IMR-90 (cell line): ENCODE measurements at regions not wholly inside any gene's neighbourhood (a gene's known extent, or its start where the extent isn't known, plus 50 kb on each side); places are given as distances from the start of the nearest gene placed in this dataset.

Experiments used
- ATAC-seq: fragments of 200-7000 bp; cut with Tn5 transposase; 2 replicates; pipeline ENCODE4 v1.9.1; 2020; ENCODE audit warnings: low read depth, mild to moderate bottlenecking, moderate library complexity
- BruUV-seq: library from RNA; stranded (reverse); fragments of 400-500 nt; replicated peaks from 2 replicates; lab custom pipeline; 2021; lab: Mats Ljungman, UMichigan
- CTCF ChIA-PET: fragments of 300-600 bp; formaldehyde crosslinking; extraction: SDS; loops from one replicate; lab custom pipeline; 2021; ENCODE audit warnings: antibody characterized with exemption; lab: Yijun Ruan, JAX
- POLR2A ChIA-PET: fragments of 300-600 bp; sonication (Branson Sonifier 250); formaldehyde crosslinking; loops from one replicate; lab custom pipeline; 2022; ENCODE audit warnings: antibody characterized with exemption; ENCODE audit not compliant: unreplicated experiment; lab: Charles Lee
- DNase-seq: peaks from one replicate; pipeline ENCODE4 v3.0.0; 2013
- H2AFZ ChIP-seq: replicated peaks from 2 replicates; pipeline ENCODE3; 2013; ENCODE audit warnings: low read length, mild to moderate bottlenecking; ENCODE audit not compliant: poor library complexity
- H2AK5ac ChIP-seq: 2 replicates; pipeline ENCODE4 v1.6.1; 2013; ENCODE audit warnings: low read depth, low read length, inconsistent platforms
- H2AK9ac ChIP-seq: replicated peaks from 2 replicates; pipeline ENCODE3; 2013; ENCODE audit warnings: mild to moderate bottlenecking, low read depth, low read length, moderate library complexity; ENCODE audit not compliant: poor library complexity
- H2BK120ac ChIP-seq: 2 replicates; pipeline ENCODE4 v1.6.1; 2013; ENCODE audit warnings: low read depth, low read length, inconsistent platforms
- H2BK15ac ChIP-seq: 3 replicates; pipeline ENCODE4 v1.6.1; 2013; ENCODE audit warnings: low read depth, low read length, inconsistent platforms
- H2BK20ac ChIP-seq: 2 replicates; pipeline ENCODE4 v1.6.1; 2013; ENCODE audit warnings: low read depth, mild to moderate bottlenecking, inconsistent platforms, low read length, moderate library complexity
- H2BK5ac ChIP-seq: 2 replicates; pipeline ENCODE4 v1.6.1; 2013; ENCODE audit warnings: mild to moderate bottlenecking, low read depth, low read length, inconsistent platforms; ENCODE audit not compliant: poor library complexity, severe bottlenecking
- H3K14ac ChIP-seq: replicated peaks from 2 replicates; pipeline ENCODE4 v1.6.1; 2013; ENCODE audit warnings: low read depth, low read length, inconsistent platforms
- H3K18ac ChIP-seq: 2 replicates; pipeline ENCODE4 v1.6.1; 2013; ENCODE audit warnings: low read depth, low read length, control low read depth
- H3K23ac ChIP-seq: 2 replicates; pipeline ENCODE4 v1.6.1; 2013; ENCODE audit warnings: low read depth, low read length, inconsistent platforms
- H3K27ac ChIP-seq: 2 replicates; pipeline ENCODE4 v1.5.1; 2013; ENCODE audit warnings: mild to moderate bottlenecking, control low read depth, low read length; ENCODE audit not compliant: insufficient read depth
- H3K27me3 ChIP-seq: 2 replicates; pipeline ENCODE4 v1.6.1; 2013; ENCODE audit warnings: low read length; ENCODE audit not compliant: control insufficient read depth, insufficient read depth
- H3K36me3 ChIP-seq: 2 replicates; pipeline ENCODE4 v1.6.1; 2013; ENCODE audit warnings: low read length, mixed read lengths; ENCODE audit not compliant: control insufficient read depth, insufficient read depth
- H3K4ac ChIP-seq: 2 replicates; pipeline ENCODE4 v1.6.1; 2013; ENCODE audit warnings: low read depth, low read length, inconsistent platforms
- H3K4me1 ChIP-seq: 2 replicates; pipeline ENCODE4 v1.6.1; 2013; ENCODE audit warnings: low read length, mixed read lengths; ENCODE audit not compliant: control insufficient read depth, insufficient read depth
- H3K4me2 ChIP-seq: 2 replicates; pipeline ENCODE4 v1.6.1; 2013; ENCODE audit warnings: low read depth, mild to moderate bottlenecking, control low read depth, low read length, moderate library complexity
- H3K4me3 ChIP-seq: 2 replicates; pipeline ENCODE4 v1.5.1; 2013; ENCODE audit warnings: low read depth, mild to moderate bottlenecking, control low read depth, low read length, moderate library complexity; ENCODE audit not compliant: insufficient read depth
- H3K56ac ChIP-seq: 2 replicates; pipeline ENCODE4 v1.6.1; 2013; ENCODE audit warnings: low read length, inconsistent platforms; ENCODE audit not compliant: insufficient read depth; ENCODE audit errors: extremely low read depth
- H3K79me1 ChIP-seq, 2 experiments: 2 replicates each; pipeline ENCODE4 v1.6.1; 2013; ENCODE audit warnings: low read length in 2 of 2, inconsistent platforms in 1 of 2, low read depth in 1 of 2
- H3K9ac ChIP-seq: 2 replicates; pipeline ENCODE4 v1.6.1; 2013; ENCODE audit warnings: low read depth, low read length, control low read depth
- H3K9me1 ChIP-seq: 2 replicates; pipeline ENCODE4 v1.6.1; 2013; ENCODE audit warnings: low read length, inconsistent platforms; ENCODE audit not compliant: insufficient read depth
- H3K9me3 ChIP-seq: 2 replicates; pipeline ENCODE4 v1.6.1; 2013; ENCODE audit warnings: low read length; ENCODE audit not compliant: control insufficient read depth, insufficient read depth
- H4K20me1 ChIP-seq: 2 replicates; pipeline ENCODE4 v1.6.1; 2013; ENCODE audit warnings: low read length, inconsistent platforms; ENCODE audit not compliant: insufficient read depth
- H4K5ac ChIP-seq: 2 replicates; pipeline ENCODE4 v1.6.1; 2013; ENCODE audit warnings: mild to moderate bottlenecking, low read depth, low read length, control low read depth
- H4K8ac ChIP-seq, 2 experiments: 2 replicates each; pipeline ENCODE4 v1.6.1; 2013; ENCODE audit warnings: low read depth in 2 of 2, low read length in 2 of 2, control low read depth in 1 of 2, inconsistent platforms in 1 of 2
- H4K91ac ChIP-seq: 2 replicates; pipeline ENCODE4 v1.6.1; 2013; ENCODE audit warnings: low read depth, low read length, inconsistent platforms; ENCODE audit not compliant: insufficient read depth
- BHLHE40 ChIP-seq: fragments of 150-350 bp; IDR thresholded peaks from 2 replicates; pipeline ENCODE4 v1.6.1; 2016; ENCODE audit warnings: mild to moderate bottlenecking, low read depth, low read length
- CEBPB ChIP-seq: IDR thresholded peaks from 2 replicates; pipeline ENCODE4 v1.6.1; 2012; ENCODE audit warnings: low read depth, low read length, improper control_type of control experiment
- CHD1 ChIP-seq: IDR thresholded peaks from 2 replicates; pipeline ENCODE4 v1.6.1; 2012; ENCODE audit warnings: low read depth, low read length, improper control_type of control experiment
- CTCF ChIP-seq: conservative IDR thresholded peaks from 2 replicates; pipeline ENCODE4 v1.5.1; 2012; ENCODE audit warnings: mild to moderate bottlenecking, low read depth, low read length, improper control_type of control experiment
- MXI1 ChIP-seq: IDR thresholded peaks from 2 replicates; pipeline ENCODE4 v1.6.1; 2012; ENCODE audit warnings: low read depth, mild to moderate bottlenecking, low read length, moderate library complexity, borderline replicate concordance
- POLR2A ChIP-seq: IDR thresholded peaks from 2 replicates; pipeline ENCODE4 v1.6.1; 2012; ENCODE audit warnings: mild to moderate bottlenecking, low read depth, low read length
- RFX5 ChIP-seq: IDR thresholded peaks from 2 replicates; pipeline ENCODE4 v1.8.0; 2012; ENCODE audit warnings: low read depth, mild to moderate bottlenecking, low read length, moderate library complexity
- WGBS, 2 experiments: methylation state at CpG; one replicate each; pipeline versions ENCODE4 v1.1.5 to v1.1.7; 2013; ENCODE audit warnings: missing lambda C conversion rate in 2 of 2; ENCODE audit not compliant: insufficient read length in 1 of 2; ENCODE audit errors: extremely low coverage in 2 of 2; 5-methylcytosine and 5-hydroxymethylcytosine counted together
- dilution Hi-C: fragments of 300-500 bp; cut with HindIII; formaldehyde crosslinking; loops from one replicate; pipeline ENCODE4 v1.14.3; 2018; ENCODE audit warnings: low sequenced_read_pairs; ENCODE audit not compliant: unreplicated experiment
- in situ Hi-C: fragments of 300-500 bp; cut with MboI; formaldehyde crosslinking; loops from 3 replicates; pipeline ENCODE4 v1.14.3; 2019; ENCODE audit warnings: low sequenced_read_pairs, inconsistent platforms, mixed read lengths
- intact Hi-C: fragments of 100-400 bp; cut with micrococcal nuclease; formaldehyde crosslinking; loops from 2 replicates; pipeline ENCODE4 v1.10.0; 2022
- TF ChIP-seq, protein P1 (sequence below): fragments of 150-350 bp; IDR thresholded peaks from 2 replicates; pipeline ENCODE4 v1.6.1; 2016; ENCODE audit warnings: low read depth, mild to moderate bottlenecking, low read length, moderate library complexity, borderline replicate concordance

DNA sequence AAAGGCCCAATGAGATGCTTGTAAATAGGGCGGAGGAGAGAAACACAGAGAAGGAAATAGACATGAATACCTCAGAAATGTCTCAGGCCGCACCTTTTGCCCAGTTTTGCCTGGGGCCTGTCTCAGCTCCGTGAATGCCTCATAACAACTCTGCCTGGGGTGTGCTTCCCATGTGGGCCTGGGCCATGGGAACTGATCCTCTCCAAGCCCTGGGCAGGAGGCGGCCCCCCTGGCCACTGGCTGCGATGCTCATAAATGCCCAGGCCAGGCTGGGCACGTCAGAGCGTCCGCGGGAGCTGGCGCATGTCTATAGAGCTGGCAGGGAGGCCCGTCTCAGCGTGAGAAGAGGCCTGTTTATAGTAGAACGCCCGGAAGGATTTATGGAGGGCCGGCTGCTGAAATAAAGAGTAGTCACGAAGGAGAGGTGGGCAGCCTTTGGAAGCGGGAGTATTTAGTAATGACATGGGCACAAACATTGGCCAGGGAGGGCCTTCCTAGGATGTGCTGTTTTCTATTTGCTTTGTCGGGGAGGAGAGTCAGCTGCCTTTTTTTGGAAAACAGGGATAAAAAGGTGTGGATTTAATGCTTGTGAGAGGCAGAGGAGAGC is 85.9 kb upstream of the IGF1R start:
- POLR2A ChIA-PET, result no interaction called here
- Histone ChIP-seq H4K20me1 (no peaks in the 10 kb centered on the region), H2BK20ac (no peak overlapping the region), H2AFZ (no peak overlapping the region), H3K27me3 (peaks cover 16% of the 10 kb centered on the region), H3K27ac (no peak overlapping the region), H2AK9ac (no peak overlapping the region), H3K4ac (no peak overlapping the region), H4K5ac (no peak overlapping the region), H4K91ac (no peak overlapping the region), H4K8ac (no peak overlapping the region), H3K23ac (no peak overlapping the region), H3K9me3 (no peaks in the 10 kb centered on the region), H3K79me1 (no peaks in the 10 kb centered on the region), H3K56ac (no peak overlapping the region), H2BK120ac (no peak overlapping the region), H2AK5ac (no peak overlapping the region), H3K9me1 (0 out of 2 replicates have a peak, but pooled peaks cover 2% of the 10 kb centered on the region), H3K4me3 (no peak overlapping the region), H3K4me2 (no peak overlapping the region), H3K18ac (no peak overlapping the region), H2BK15ac (no peak overlapping the region), H3K14ac (no peak overlapping the region), H3K9ac (no peak overlapping the region), H3K4me1 (peaks cover 4% of the 10 kb centered on the region; the same call in 1 of the 2 replicates), H3K36me3 (no peaks in the 10 kb centered on the region), H2BK5ac (no peak overlapping the region)
- TF ChIP-seq BHLHE40 (no peak), RFX5 (no peak), MXI1 (no peak), CEBPB (no peak), CHD1 (no peak), CTCF (no peak), POLR2A (no peak)
- TF ChIP-seq, protein P1, sequence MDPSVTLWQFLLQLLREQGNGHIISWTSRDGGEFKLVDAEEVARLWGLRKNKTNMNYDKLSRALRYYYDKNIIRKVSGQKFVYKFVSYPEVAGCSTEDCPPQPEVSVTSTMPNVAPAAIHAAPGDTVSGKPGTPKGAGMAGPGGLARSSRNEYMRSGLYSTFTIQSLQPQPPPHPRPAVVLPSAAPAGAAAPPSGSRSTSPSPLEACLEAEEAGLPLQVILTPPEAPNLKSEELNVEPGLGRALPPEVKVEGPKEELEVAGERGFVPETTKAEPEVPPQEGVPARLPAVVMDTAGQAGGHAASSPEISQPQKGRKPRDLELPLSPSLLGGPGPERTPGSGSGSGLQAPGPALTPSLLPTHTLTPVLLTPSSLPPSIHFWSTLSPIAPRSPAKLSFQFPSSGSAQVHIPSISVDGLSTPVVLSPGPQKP, result no peak
- dilution Hi-C loops, result no loop called here
- no TSS peak for BruUV-seq
- intact Hi-C loops, result no loop called here
- in situ Hi-C loops, result no loop called here
- DNase-seq (no peak), ATAC-seq (no peak)
- WGBS, 2 experiments, result 62% methylated on average over 11 of the region's 18 CpGs; no CpG with 5 or more reads in 1 of the 2 experiments
- CTCF ChIA-PET, result interaction anchor here (0.6 kb wide), 1 partner anchor 44 kb away, joined by 3 read pairs; no protein-coding TSS in a partner anchor
